Large intestine (tissue), 3 donors: ENCODE measurements at regions not wholly inside any gene's neighbourhood (a gene's known extent, or its start where the extent isn't known, plus 50 kb on each side); places are given as distances from the start of the nearest gene placed in this dataset.
"Not testable (repeated sequence)": the region's sequence is repeated elsewhere in the genome, so short reads cannot be mapped to it uniquely, and the experiment has no call there.

Experiments
- DNase-seq, 2 donors: peaks; one replicate each; pipeline versions ENCODE4 v3.0.0 to v3.0.0-alpha.2; 2013
- H3K27ac ChIP-seq: one replicate; pipeline ENCODE4 v1.5.1; 2013; ENCODE audit warnings: low read length
- H3K27me3 ChIP-seq: 2 replicates; pipeline ENCODE4 v1.6.1; 2013; ENCODE audit warnings: low read length; ENCODE audit not compliant: control insufficient read depth, insufficient read depth
- H3K36me3 ChIP-seq: 2 replicates; pipeline ENCODE4 v1.6.1; 2013; ENCODE audit warnings: low read length; ENCODE audit not compliant: control insufficient read depth, insufficient read depth
- H3K4me1 ChIP-seq: one replicate; pipeline ENCODE4 v1.6.1; 2013; ENCODE audit warnings: low read length; ENCODE audit not compliant: control insufficient read depth, insufficient read depth
- H3K4me3 ChIP-seq: one replicate; pipeline ENCODE4 v1.5.1; 2013; ENCODE audit warnings: low read length
- H3K9me3 ChIP-seq: one replicate; pipeline ENCODE4 v1.6.1; 2013; ENCODE audit warnings: mild to moderate bottlenecking, low read depth, low read length, moderate library complexity; ENCODE audit not compliant: control insufficient read depth
- WGBS: methylation state at CpG from one replicate; pipeline ENCODE4 v1.1.5; 2013; ENCODE audit warnings: low lambda C conversion rate; ENCODE audit not compliant: insufficient coverage; 5-methylcytosine and 5-hydroxymethylcytosine counted together

DNA sequence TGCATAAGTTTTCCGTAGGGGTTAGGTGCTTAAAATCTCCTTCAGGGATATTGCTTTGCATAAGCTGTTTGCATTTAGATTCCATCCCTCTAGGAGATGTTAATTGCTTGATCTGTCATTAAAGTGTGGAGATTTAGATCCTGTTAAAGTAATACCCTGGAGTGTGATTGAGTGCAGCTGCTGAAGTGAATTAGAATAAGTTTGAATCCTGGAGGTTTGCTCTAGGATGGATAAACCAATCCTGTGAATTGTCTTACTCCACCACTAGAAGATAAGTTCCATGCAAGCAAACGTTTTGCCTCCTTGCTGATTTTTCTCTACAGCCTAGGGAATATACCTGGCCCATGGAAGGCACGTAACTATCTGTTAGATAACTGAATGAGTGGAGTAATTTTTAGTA is 1487.2 kb upstream of the PRR20A start:
- no peak overlapping the region for H3K27ac ChIP-seq
- WGBS: 27% methylated on average over 2 of the region's 3 CpGs
- H3K9me3 ChIP-seq: no peaks in the 10 kb centered on the region
- H3K27me3 ChIP-seq: no peaks in the 10 kb centered on the region
- H3K4me1 ChIP-seq: no peaks in the 10 kb centered on the region
- no peaks in the 10 kb centered on the region for H3K36me3 ChIP-seq
- DNase-seq: no peak
- H3K4me3 ChIP-seq: no peak overlapping the region

DNA sequence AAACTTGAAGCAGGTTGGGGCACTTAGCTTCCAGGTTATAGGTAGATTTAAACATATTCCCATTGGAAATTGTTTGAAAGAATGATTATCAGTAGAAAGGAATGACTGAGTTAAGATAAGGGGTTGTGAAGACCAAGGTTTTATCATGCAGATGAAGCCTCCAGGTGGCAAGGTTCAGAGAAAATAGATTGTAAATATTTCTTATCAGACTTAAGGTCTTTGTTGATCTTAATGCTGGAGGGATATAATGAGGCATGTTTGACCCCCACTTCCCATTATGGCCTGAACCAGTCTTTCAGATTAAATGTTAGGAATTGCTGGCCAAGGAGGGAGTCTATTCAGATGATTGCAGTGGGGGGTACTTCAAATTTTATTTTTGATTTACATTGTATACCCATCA is 1486.5 kb upstream of the PRR20A start:
- no peaks in the 10 kb centered on the region for H3K9me3 ChIP-seq
- H3K27ac ChIP-seq: no peak overlapping the region

DNA sequence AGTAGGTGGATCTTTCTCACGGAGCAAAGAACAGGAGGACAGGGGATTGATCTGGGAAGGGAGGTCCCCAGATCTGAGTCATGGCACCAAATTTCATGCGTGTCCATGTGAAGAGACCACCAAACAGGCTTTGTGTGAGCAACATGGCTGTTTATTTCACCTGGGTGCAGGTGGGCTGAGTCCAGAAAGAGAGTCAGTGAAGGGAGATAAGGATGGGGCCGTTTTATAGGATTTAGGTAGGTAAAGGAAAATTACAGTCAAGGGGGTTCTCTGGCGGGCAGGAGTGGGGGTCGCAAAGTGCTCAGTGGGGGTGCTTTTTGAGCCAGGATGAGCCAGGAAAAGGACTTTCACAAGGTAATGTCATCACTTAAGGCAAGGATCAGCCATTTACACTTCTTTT is 1480.5 kb upstream of the PRR20A start:
- not testable (repeated sequence) for H3K36me3 ChIP-seq, H3K27me3 ChIP-seq, H3K4me1 ChIP-seq, H3K4me3 ChIP-seq, DNase-seq, H3K27ac ChIP-seq, H3K9me3 ChIP-seq
- no CpG with 5 or more reads among the region's 5 CpGs for WGBS

More for the DNA sequence above, 1486.5 kb upstream of the PRR20A start:
- H3K4me1 ChIP-seq: no peaks in the 10 kb centered on the region
- H3K36me3 ChIP-seq: no peaks in the 10 kb centered on the region
- no peak overlapping the region for H3K4me3 ChIP-seq
- DNase-seq: no peak
- H3K27me3 ChIP-seq: no peaks in the 10 kb centered on the region

DNA sequence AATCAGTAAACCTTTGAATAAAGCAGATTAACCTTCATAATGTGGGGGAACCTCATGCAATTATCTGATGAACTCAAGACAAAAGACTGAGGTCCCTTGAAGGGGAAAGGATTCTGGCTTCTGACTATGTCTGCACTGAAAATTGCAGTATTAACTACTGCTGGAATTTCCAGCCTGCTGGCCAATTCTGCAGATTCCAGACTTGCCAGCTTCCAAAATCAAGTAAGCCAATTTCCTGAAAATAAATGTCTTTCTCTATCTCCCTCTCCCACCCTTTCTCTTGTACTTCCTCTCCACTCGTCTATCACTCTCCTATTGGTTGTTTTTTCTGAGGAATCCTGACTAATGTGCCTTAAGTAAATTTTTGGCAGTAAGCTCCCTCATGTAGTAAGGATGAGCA is 1479.9 kb upstream of the PRR20A start:
- H3K27ac ChIP-seq: no peak overlapping the region
- H3K9me3 ChIP-seq: no peaks in the 10 kb centered on the region
- WGBS: 83% methylated on average over 1 of the region's 1 CpG
- no peaks in the 10 kb centered on the region for H3K27me3 ChIP-seq
- no peak for DNase-seq
- H3K4me1 ChIP-seq: no peaks in the 10 kb centered on the region
- H3K36me3 ChIP-seq: no peaks in the 10 kb centered on the region
- H3K4me3 ChIP-seq: no peak overlapping the region

DNA sequence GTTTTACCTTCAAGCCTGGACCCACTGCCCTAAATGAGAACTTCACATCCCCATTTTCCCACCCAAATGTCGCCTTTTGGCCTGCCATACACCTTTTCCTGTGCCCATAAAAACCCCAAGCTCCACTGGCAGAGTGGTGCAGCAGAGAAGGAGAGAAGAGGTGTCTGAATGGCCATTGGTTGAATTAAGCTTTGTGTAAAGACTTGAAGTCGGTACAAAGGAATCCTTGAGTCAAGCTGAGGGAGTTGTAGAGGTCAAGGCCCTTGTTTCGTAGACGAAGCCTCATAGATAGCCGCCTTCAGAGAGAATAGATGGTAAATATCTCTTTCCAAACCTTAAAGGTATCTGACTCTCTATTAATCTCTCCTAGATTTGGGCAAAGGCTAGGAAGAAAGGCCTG is 1479.2 kb upstream of the PRR20A start:
- WGBS: no CpG with 5 or more reads among the region's 5 CpGs
- Histone ChIP-seq H3K27ac (no peak overlapping the region), H3K4me3 (no peak overlapping the region), H3K4me1 (no peaks in the 10 kb centered on the region), H3K36me3 (no peaks in the 10 kb centered on the region), H3K9me3 (no peaks in the 10 kb centered on the region), H3K27me3 (no peaks in the 10 kb centered on the region)
- DNase-seq: no peak

DNA sequence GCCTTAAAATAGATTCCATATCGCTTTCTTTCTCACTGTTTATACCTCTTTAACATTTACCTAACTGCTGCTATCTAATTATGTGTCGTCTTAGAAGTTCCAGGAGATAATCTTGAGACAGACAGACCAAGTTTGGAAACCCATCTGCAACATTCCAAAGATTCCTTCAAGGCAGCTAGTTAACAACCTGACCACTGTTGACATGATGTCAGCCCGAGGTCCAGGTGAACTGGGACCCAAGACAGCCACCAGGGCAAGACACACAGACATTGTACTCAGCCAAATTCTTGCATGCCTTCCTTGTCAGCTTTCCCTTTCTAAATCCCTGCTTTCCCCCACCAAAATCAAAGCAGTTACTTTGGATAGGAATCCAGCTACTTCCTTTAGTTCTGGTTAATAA is 1476.5 kb upstream of the PRR20A start:
- no peak overlapping the region for H3K27ac ChIP-seq
- no peaks in the 10 kb centered on the region for H3K27me3 ChIP-seq
- 27% methylated on average over 2 of the region's 3 CpGs for WGBS
- no peaks in the 10 kb centered on the region for H3K9me3 ChIP-seq
- H3K4me1 ChIP-seq: no peaks in the 10 kb centered on the region
- no peak for DNase-seq
- no peaks in the 10 kb centered on the region for H3K36me3 ChIP-seq
- H3K4me3 ChIP-seq: no peak overlapping the region

DNA sequence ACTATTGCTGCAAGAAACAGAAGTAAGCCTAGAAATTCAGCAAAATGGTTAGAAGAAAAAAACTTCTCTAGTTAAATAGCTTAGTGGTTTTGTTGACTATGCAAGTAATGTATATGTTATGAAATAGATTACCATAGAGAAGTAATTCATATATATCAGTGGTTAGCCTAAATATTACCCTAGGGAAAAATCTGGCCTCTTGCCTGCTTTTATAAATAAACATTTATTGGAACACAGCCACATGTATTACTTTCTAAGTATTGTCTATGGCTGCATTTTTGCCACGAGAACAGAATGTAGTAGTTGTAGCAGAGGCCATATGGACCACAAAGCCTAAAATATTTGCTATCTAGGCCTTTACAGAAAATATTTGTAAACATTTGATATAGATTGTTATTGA is 1471.7 kb upstream of the PRR20A start:
- Histone ChIP-seq H3K9me3 (no peaks in the 10 kb centered on the region), H3K4me1 (no peaks in the 10 kb centered on the region), H3K27me3 (no peaks in the 10 kb centered on the region), H3K36me3 (no peaks in the 10 kb centered on the region), H3K27ac (no peak overlapping the region), H3K4me3 (no peak overlapping the region)
- WGBS: no CpG with 5 or more reads among the region's 1 CpG
- DNase-seq: no peak

DNA sequence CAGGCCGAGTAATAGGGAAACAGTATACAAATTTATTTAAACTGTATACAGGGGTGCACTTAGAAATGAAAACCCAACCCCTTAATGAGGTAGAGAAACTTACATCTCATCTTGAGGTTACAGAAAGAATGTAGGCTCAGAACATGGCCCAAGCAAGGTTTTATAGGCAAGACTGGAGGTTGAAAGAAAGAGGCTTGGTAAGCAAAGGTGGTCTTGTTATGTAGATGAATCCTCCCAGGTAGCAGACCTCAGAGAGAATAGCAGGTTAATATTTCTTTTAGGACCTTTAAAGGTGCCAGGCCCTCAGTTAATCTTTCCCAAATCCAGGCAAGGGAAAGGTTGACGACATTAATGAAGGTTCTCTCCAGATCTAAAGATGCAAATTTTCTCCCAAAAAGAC is 1466.8 kb upstream of the PRR20A start:
- DNase-seq: no peak
- Histone ChIP-seq H3K36me3 (no peaks in the 10 kb centered on the region), H3K4me1 (no peaks in the 10 kb centered on the region), H3K4me3 (no peak overlapping the region), H3K9me3 (no peaks in the 10 kb centered on the region), H3K27me3 (no peaks in the 10 kb centered on the region), H3K27ac (no peak overlapping the region)
- no CpG with 5 or more reads among the region's 2 CpGs for WGBS

DNA sequence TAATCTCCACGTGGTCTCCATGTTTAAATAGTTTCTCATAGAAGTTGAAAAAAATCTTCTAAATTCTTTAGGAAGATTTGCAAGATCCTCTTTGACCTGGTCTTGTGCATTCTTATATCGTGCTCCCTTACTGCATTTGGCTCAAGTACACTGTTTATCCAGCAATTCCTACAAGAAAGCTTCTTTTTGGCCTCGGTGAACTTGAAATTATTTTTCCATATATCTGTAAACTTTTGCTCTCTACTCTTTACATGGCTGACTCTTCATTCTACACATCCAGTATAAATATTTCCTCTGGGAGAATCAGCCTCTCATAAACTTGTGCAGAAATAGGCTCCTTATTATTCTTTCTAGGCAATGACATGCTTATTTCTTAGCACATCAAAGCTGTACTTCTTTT is 1457.9 kb upstream of the PRR20A start:
- no peak overlapping the region for H3K27ac ChIP-seq
- no peaks in the 10 kb centered on the region for H3K4me1 ChIP-seq
- H3K4me3 ChIP-seq: no peak overlapping the region
- DNase-seq: no peak
- no peaks in the 10 kb centered on the region for H3K27me3 ChIP-seq
- H3K9me3 ChIP-seq: no peaks in the 10 kb centered on the region
- WGBS: 75% methylated on average over 3 of the region's 3 CpGs
- H3K36me3 ChIP-seq: no peaks in the 10 kb centered on the region

DNA sequence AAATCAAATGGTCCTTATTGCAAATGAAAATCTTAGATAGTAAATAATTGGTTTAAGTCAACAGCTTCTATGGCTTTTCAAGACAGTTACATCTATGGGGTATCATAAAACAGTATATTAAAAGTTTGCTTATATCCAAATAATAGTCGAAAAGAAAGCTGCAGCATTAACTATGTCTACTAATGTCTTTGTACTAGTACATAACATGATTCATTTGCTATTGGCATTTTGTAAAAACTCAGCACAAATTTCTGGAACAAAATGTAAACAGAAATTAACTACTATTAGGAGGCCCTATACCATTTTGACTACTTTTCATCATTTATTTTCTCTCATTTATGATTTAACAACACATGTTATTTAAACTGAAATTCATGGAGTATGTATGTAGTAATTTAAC is 1435.2 kb upstream of the PRR20A start:
- WGBS: 100% methylated on average over 1 of the region's 1 CpG
- DNase-seq: no peak
- Histone ChIP-seq H3K9me3 (no peaks in the 10 kb centered on the region), H3K36me3 (no peaks in the 10 kb centered on the region), H3K4me3 (no peak overlapping the region), H3K4me1 (no peaks in the 10 kb centered on the region), H3K27me3 (no peaks in the 10 kb centered on the region), H3K27ac (no peak overlapping the region)

DNA sequence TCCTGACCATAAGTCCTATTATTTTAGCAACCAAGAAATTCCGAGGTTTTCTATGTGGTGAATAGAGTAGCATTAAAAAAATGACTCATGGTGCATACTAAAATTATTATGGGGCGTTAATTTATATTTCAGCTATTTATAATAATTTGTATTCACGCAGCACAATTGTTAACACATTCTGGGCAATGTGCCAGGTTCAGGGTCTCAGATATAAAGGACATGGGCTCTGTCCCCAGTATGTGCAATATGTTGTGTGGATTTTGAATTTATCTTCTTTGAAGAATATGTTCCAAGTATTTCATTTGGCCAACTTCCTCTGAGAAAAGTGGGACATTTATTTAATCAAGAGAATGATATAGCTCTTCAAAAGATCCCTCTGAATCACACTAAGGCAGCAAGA is 1434.7 kb upstream of the PRR20A start:
- no peaks in the 10 kb centered on the region for H3K9me3 ChIP-seq
- WGBS: 90% methylated on average over 2 of the region's 3 CpGs
- H3K27ac ChIP-seq: no peak overlapping the region
- DNase-seq: no peak
- no peaks in the 10 kb centered on the region for H3K4me1 ChIP-seq
- H3K36me3 ChIP-seq: no peaks in the 10 kb centered on the region
- no peaks in the 10 kb centered on the region for H3K27me3 ChIP-seq
- no peak overlapping the region for H3K4me3 ChIP-seq
